SK-N-SH (cell line): ENCODE measurements at regions not wholly inside any gene's neighbourhood (a gene's known extent, or its start where the extent isn't known, plus 50 kb on each side); places are given as distances from the start of the nearest gene placed in this dataset.

Source experiments
- CTCF ChIA-PET: fragments of 300-600, 350-600 bp; formaldehyde crosslinking; extraction: SDS; loops from one replicate; lab custom pipeline; 2021; lab: Yijun Ruan, JAX
- POLR2A ChIA-PET: fragments of 350-600 bp; sonication (Branson Sonifier 250); formaldehyde crosslinking; extraction: SDS; loops from one replicate; lab custom pipeline; 2020; ENCODE audit warnings: antibody characterized with exemption, inconsistent platforms; lab: Yijun Ruan, JAX
- DNase-seq: peaks from one replicate; pipeline ENCODE4 v3.0.0; 2012
- H2AFZ ChIP-seq: fragments of 200-600 bp; sonication (generic); 2 replicates; pipeline ENCODE4 v1.8.1; 2016; ENCODE audit warnings: antibody characterized with exemption, mild to moderate bottlenecking, low read depth
- H3F3A ChIP-seq: fragments of 200-600 bp; sonication (generic); replicated peaks from 2 replicates; pipeline ENCODE3; 2016; ENCODE audit warnings: antibody characterized with exemption, mild to moderate bottlenecking; ENCODE audit not compliant: insufficient read depth
- H3K27ac ChIP-seq, 2 experiments: fragments of 200-500 bp in 1 of 2; fragments of 200-600 bp in 1 of 2; sonication (Bioruptor generic) in 1 of 2; sonication (generic), shearing (Covaris generic) in 1 of 2; 2 replicates each; pipeline versions ENCODE4 v1.5.1 to v1.6.1; 2014 to 2016; ENCODE audit warnings: low read depth in 2 of 2, inconsistent platforms in 1 of 2, low read length in 1 of 2, mild to moderate bottlenecking in 1 of 2, mixed read lengths in 1 of 2
- H3K27me3 ChIP-seq: fragments of 200-600 bp; sonication (generic), shearing (Covaris generic); 2 replicates; pipeline ENCODE4 v1.6.1; 2016; ENCODE audit warnings: mixed run types; ENCODE audit not compliant: insufficient read depth
- H3K36me3 ChIP-seq, 2 experiments: fragments of 200-500 bp in 1 of 2; fragments of 200-600 bp in 1 of 2; sonication (Bioruptor generic) in 1 of 2; sonication (generic) in 1 of 2; replicated peaks in 1 of 2; 2 replicates each; pipeline versions ENCODE3 to v1.5.1; 2014 to 2016; ENCODE audit warnings: low read length in 1 of 2, mild to moderate bottlenecking in 1 of 2; ENCODE audit not compliant: insufficient read depth in 2 of 2, control insufficient read depth in 1 of 2
- H3K4me1 ChIP-seq, 2 experiments: fragments of 200-500 bp in 1 of 2; fragments of 200-600 bp in 1 of 2; sonication (Bioruptor generic) in 1 of 2; sonication (generic), shearing (Covaris generic) in 1 of 2; 2 replicates each; pipeline versions ENCODE4 v1.5.1 to v1.6.1; 2014 to 2016; ENCODE audit warnings: low read depth in 1 of 2, low read length in 1 of 2, mixed run types in 1 of 2; ENCODE audit not compliant: insufficient read depth in 2 of 2, control insufficient read depth in 1 of 2
- H3K4me2 ChIP-seq: fragments of 200-600 bp; sonication (generic), shearing (Covaris generic); 2 replicates; pipeline ENCODE4 v1.6.1; 2017; ENCODE audit warnings: mixed run types
- H3K4me3 ChIP-seq, 2 experiments: fragments of 200-500 bp in 1 of 2; fragments of 200-600 bp in 1 of 2; sonication (Bioruptor generic) in 1 of 2; sonication (generic), shearing (Covaris generic) in 1 of 2; 2 replicates each; pipeline versions ENCODE4 v1.5.1 to v1.8.1; 2014 to 2016; ENCODE audit warnings: low read depth in 2 of 2, inconsistent platforms in 1 of 2, low read length in 1 of 2, mild to moderate bottlenecking in 1 of 2, mixed read lengths in 1 of 2, moderate library complexity in 1 of 2
- H3K79me2 ChIP-seq: fragments of 200-600 bp; sonication (generic); 2 replicates; pipeline ENCODE4 v1.8.1; 2017; ENCODE audit warnings: mild to moderate bottlenecking; ENCODE audit not compliant: insufficient read depth
- H3K9ac ChIP-seq: fragments of 200-600 bp; sonication (generic); 2 replicates; pipeline ENCODE4 v1.6.1; 2017; ENCODE audit warnings: mixed run types
- H3K9me2 ChIP-seq: fragments of 200-600 bp; sonication (generic); 2 replicates; pipeline ENCODE4 v1.6.1; 2017; ENCODE audit warnings: mixed run types
- H3K9me3 ChIP-seq: fragments of 200-600 bp; sonication (generic); 2 replicates; pipeline ENCODE4 v1.6.1; 2017; ENCODE audit warnings: mixed run types, mild to moderate bottlenecking, moderate library complexity
- H4K20me1 ChIP-seq: fragments of 200-600 bp; sonication (generic); 2 replicates; pipeline ENCODE4 v1.6.1; 2017; ENCODE audit warnings: mild to moderate bottlenecking, mixed run types; ENCODE audit not compliant: insufficient read depth
- ELF1 ChIP-seq: IDR thresholded peaks from 2 replicates; pipeline ENCODE4 v1.4.0; 2012
- FOXJ3 ChIP-seq: sonication (generic); formaldehyde crosslinking; IDR thresholded peaks from 2 replicates; pipeline ENCODE4 v1.5.1; 2020; ENCODE audit warnings: mild to moderate bottlenecking, missing genetic modification reagents
- GABPA ChIP-seq: IDR thresholded peaks from 2 replicates; pipeline ENCODE4 v1.4.0; 2012; ENCODE audit warnings: low read depth, mild to moderate bottlenecking
- GATA2 ChIP-seq: sonication (generic); formaldehyde crosslinking; IDR thresholded peaks from 2 replicates; pipeline ENCODE4 v1.5.0; 2020; ENCODE audit warnings: mild to moderate bottlenecking, missing genetic modification reagents
- MEF2A ChIP-seq: IDR thresholded peaks from 2 replicates; pipeline ENCODE4 v1.4.0; 2012; ENCODE audit warnings: low read depth, borderline replicate concordance
- MXI1 ChIP-seq: IDR thresholded peaks from 2 replicates; pipeline ENCODE4 v1.6.1; 2012; ENCODE audit warnings: mild to moderate bottlenecking, low read depth, low read length, improper control_type of control experiment
- NFIC ChIP-seq: IDR thresholded peaks from 2 replicates; pipeline ENCODE4 v1.4.0; 2012; ENCODE audit warnings: borderline replicate concordance
- RAD21 ChIP-seq: IDR thresholded peaks from 2 replicates; pipeline ENCODE4 v1.6.1; 2012; ENCODE audit warnings: mild to moderate bottlenecking, low read length
- RCOR1 ChIP-seq: fragments of 150-350 bp; IDR thresholded peaks from 2 replicates; pipeline ENCODE4 v1.6.1; 2017; ENCODE audit warnings: antibody characterized with exemption, low read length
- SMC3 ChIP-seq: IDR thresholded peaks from 2 replicates; pipeline ENCODE4 v1.6.1; 2012; ENCODE audit warnings: low read depth, low read length, improper control_type of control experiment
- WGBS: methylation state at CpG from one replicate; pipeline ENCODE4 v1.1.6; 2017; ENCODE audit warnings: low lambda C conversion rate; 5-methylcytosine and 5-hydroxymethylcytosine counted together
- TF ChIP-seq, protein P1 (sequence below): IDR thresholded peaks from 2 replicates; pipeline ENCODE4 v1.4.0; 2012; ENCODE audit warnings: low read depth
- TF ChIP-seq, protein P2 (sequence below): IDR thresholded peaks from 2 replicates; pipeline ENCODE4; 2012
- TF ChIP-seq, protein P3 (sequence below): IDR thresholded peaks from 2 replicates; pipeline ENCODE4 v1.4.0; 2012; ENCODE audit warnings: low read depth, borderline replicate concordance
- TF ChIP-seq, protein P4 (sequence below): IDR thresholded peaks from 2 replicates; pipeline ENCODE4 v1.6.1; 2012; ENCODE audit warnings: mild to moderate bottlenecking, low read depth, low read length, moderate library complexity

DNA sequence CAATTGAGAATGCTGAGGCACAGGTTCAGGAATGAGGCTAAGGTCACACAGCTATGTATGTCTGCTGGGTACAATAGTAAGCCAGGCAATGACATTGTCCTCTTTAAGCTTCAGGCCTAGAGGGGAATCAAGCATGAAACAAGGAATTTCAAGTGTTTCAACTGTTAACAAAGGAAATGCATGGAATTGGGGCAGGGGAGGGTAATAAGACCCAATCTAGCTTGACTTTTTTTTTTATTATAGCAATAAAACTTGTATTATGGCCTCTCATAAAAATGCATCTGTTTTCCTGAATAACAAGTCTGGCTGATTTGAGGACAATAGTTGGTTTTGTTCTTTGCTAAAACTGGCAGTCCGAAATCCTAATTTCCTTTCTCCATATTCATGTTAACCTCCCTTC lies 336.7 kb downstream of the CBLN4 start:
- Histone ChIP-seq H3K27ac (no peak overlapping the region), H3K27me3 (no peaks in the 10 kb centered on the region), H3K36me3 (no peaks in the 10 kb centered on the region), H3K79me2 (no peaks in the 10 kb centered on the region), H3F3A (no peaks in the 10 kb centered on the region), H3K4me3 (no peak overlapping the region), H4K20me1 (no peaks in the 10 kb centered on the region), H3K4me2 (no peak overlapping the region), H2AFZ (no peak overlapping the region), H3K9me3 (no peaks in the 10 kb centered on the region), H3K9ac (no peak overlapping the region), H3K9me2 (no peaks in the 10 kb centered on the region), H3K4me1 (peaks cover 0 to 5% of the 10 kb centered on the region in 2 experiments; a peak in 1 of 4 replicates)
- ChIA-PET CTCF (interaction anchor here (0.7 to 1.5 kb wide), 3 partner anchors 15 to 988 kb away, joined by 3 read pairs; no protein-coding TSS in a partner anchor), POLR2A (no interaction called here)
- TF ChIP-seq, protein P1, sequence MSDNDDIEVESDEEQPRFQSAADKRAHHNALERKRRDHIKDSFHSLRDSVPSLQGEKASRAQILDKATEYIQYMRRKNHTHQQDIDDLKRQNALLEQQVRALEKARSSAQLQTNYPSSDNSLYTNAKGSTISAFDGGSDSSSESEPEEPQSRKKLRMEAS = no peak
- TF ChIP-seq RAD21 (no peak), SMC3 (no peak), GATA2 (CRISPR knock-in tag) (no peak), GABPA (no peak), RCOR1 (no peak), FOXJ3 (CRISPR knock-in tag) (no peak), NFIC (no peak), MXI1 (no peak), ELF1 (no peak), MEF2A (no peak)
- TF ChIP-seq, protein P2, sequence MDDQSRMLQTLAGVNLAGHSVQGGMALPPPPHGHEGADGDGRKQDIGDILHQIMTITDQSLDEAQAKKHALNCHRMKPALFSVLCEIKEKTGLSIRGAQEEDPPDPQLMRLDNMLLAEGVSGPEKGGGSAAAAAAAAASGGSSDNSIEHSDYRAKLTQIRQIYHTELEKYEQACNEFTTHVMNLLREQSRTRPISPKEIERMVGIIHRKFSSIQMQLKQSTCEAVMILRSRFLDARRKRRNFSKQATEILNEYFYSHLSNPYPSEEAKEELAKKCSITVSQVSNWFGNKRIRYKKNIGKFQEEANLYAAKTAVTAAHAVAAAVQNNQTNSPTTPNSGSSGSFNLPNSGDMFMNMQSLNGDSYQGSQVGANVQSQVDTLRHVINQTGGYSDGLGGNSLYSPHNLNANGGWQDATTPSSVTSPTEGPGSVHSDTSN = no peak
- TF ChIP-seq, protein P3, sequence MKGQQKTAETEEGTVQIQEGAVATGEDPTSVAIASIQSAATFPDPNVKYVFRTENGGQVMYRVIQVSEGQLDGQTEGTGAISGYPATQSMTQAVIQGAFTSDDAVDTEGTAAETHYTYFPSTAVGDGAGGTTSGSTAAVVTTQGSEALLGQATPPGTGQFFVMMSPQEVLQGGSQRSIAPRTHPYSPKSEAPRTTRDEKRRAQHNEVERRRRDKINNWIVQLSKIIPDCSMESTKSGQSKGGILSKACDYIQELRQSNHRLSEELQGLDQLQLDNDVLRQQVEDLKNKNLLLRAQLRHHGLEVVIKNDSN = no peak
- TF ChIP-seq, protein P4, sequence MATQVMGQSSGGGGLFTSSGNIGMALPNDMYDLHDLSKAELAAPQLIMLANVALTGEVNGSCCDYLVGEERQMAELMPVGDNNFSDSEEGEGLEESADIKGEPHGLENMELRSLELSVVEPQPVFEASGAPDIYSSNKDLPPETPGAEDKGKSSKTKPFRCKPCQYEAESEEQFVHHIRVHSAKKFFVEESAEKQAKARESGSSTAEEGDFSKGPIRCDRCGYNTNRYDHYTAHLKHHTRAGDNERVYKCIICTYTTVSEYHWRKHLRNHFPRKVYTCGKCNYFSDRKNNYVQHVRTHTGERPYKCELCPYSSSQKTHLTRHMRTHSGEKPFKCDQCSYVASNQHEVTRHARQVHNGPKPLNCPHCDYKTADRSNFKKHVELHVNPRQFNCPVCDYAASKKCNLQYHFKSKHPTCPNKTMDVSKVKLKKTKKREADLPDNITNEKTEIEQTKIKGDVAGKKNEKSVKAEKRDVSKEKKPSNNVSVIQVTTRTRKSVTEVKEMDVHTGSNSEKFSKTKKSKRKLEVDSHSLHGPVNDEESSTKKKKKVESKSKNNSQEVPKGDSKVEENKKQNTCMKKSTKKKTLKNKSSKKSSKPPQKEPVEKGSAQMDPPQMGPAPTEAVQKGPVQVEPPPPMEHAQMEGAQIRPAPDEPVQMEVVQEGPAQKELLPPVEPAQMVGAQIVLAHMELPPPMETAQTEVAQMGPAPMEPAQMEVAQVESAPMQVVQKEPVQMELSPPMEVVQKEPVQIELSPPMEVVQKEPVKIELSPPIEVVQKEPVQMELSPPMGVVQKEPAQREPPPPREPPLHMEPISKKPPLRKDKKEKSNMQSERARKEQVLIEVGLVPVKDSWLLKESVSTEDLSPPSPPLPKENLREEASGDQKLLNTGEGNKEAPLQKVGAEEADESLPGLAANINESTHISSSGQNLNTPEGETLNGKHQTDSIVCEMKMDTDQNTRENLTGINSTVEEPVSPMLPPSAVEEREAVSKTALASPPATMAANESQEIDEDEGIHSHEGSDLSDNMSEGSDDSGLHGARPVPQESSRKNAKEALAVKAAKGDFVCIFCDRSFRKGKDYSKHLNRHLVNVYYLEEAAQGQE = no peak
- DNase-seq = no peak
- 2% methylated on average over 1 of the region's 1 CpG for WGBS
